BJ (cell line): ENCODE measurements at regions not wholly inside any gene's neighbourhood (a gene's known extent, or its start where the extent isn't known, plus 50 kb on each side); places are given as distances from the start of the nearest gene placed in this dataset.
"Not testable (repeated sequence)": the region's sequence is repeated elsewhere in the genome, so short reads cannot be mapped to it uniquely, and the experiment has no call there.

Experiments
- CTCF ChIA-PET: fragments of 350-600 bp; formaldehyde crosslinking; extraction: SDS; loops from one replicate; lab custom pipeline; 2021; ENCODE audit warnings: antibody characterized with exemption, inconsistent platforms; lab: Yijun Ruan, JAX
- POLR2A ChIA-PET: fragments of 300-600 bp; sonication (Branson Sonifier 250); formaldehyde crosslinking; extraction: SDS; loops from one replicate; lab custom pipeline; 2021; ENCODE audit warnings: antibody characterized with exemption; lab: Charles Lee
- DNase-seq: peaks from one replicate; pipeline ENCODE4 v3.0.0-alpha.2; 2011; ENCODE audit warnings: low read depth
- H3K27me3 ChIP-seq: 2 replicates; pipeline ENCODE4 v1.6.0; 2011; ENCODE audit warnings: low read length; ENCODE audit not compliant: control insufficient read depth, insufficient read depth
- H3K36me3 ChIP-seq: 2 replicates; pipeline ENCODE4 v1.5.1; 2011; ENCODE audit warnings: low read length; ENCODE audit not compliant: control insufficient read depth, insufficient read depth
- H3K4me3 ChIP-seq: 2 replicates; pipeline ENCODE4 v1.5.1; 2011; ENCODE audit warnings: low read depth, mild to moderate bottlenecking, control low read depth, low read length
- TF ChIP-seq, protein P1 (sequence below): IDR thresholded peaks from 2 replicates; pipeline ENCODE4 v1.5.1; 2011; ENCODE audit warnings: low read depth, mild to moderate bottlenecking, control low read depth, inconsistent platforms, low read length, moderate library complexity; ENCODE audit not compliant: insufficient read depth

DNA sequence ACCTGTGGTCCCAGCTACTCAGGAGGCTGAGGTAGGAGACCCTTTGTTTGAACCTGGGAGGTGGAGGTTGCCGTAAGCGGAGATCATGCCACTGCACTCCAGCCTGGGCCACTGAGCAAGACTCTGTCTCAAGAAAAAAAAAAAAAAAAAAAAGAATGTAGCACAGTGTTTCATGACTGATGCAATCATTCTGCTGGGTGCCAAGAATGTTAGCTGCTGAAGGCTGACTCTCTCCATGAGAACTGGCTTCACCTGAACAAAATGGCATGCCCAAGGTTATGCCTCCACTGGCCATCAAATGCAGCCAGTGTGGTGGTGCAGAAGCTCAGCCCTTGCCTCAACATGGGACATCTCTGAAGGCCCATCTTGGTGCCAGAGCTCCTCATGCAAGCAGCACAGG lies 412.1 kb downstream of the ADAM29 start:
- no peak for DNase-seq
- Histone ChIP-seq H3K27me3 (no peaks in the 10 kb centered on the region), H3K36me3 (no peaks in the 10 kb centered on the region), H3K4me3 (no peak overlapping the region)
- POLR2A ChIA-PET: no interaction called here
- TF ChIP-seq, protein P1, sequence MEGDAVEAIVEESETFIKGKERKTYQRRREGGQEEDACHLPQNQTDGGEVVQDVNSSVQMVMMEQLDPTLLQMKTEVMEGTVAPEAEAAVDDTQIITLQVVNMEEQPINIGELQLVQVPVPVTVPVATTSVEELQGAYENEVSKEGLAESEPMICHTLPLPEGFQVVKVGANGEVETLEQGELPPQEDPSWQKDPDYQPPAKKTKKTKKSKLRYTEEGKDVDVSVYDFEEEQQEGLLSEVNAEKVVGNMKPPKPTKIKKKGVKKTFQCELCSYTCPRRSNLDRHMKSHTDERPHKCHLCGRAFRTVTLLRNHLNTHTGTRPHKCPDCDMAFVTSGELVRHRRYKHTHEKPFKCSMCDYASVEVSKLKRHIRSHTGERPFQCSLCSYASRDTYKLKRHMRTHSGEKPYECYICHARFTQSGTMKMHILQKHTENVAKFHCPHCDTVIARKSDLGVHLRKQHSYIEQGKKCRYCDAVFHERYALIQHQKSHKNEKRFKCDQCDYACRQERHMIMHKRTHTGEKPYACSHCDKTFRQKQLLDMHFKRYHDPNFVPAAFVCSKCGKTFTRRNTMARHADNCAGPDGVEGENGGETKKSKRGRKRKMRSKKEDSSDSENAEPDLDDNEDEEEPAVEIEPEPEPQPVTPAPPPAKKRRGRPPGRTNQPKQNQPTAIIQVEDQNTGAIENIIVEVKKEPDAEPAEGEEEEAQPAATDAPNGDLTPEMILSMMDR: no peak
- CTCF ChIA-PET: no interaction called here

DNA sequence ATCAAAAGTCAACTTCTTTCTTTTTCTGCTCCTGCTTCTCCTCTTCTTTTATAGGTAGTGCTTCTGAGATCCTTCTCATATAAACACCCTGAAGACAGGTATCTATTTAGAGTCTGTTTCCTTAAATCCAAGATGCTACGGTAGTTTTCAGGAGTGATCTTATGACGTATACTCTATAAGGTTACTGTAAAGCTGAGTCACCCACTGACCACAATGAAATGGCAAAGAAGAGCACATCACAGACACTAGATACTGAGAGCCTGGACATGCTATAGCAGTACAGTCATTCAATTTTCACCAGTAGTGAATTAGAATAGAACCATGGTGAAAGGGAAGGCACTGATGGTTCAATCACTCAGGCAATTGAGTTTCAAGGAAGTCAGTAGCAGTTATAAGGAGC lies 412.5 kb downstream of the ADAM29 start:
- H3K36me3 ChIP-seq: no peaks in the 10 kb centered on the region
- TF ChIP-seq, protein P1: no peak
- DNase-seq: no peak

DNA sequence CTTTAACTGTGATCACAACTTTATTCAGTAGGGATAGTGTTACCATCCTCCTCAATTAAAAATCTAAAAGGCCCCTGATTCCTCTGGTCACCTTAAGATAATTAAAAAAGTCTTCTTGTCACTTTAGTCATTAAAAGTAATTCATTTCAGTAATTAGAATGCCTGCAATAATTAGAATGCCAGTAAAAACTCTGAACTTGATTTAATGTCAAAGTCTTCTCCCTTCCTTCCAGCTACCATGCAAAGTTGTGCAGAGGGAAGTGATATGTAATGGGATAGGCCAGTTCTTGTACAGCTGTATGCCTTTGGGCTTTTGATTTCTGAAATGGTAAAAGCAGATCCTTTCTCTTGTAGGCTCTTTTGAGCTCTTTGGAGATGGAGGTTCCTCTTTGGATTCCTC lies 417.2 kb downstream of the ADAM29 start:
- TF ChIP-seq, protein P1: no peak
- no peaks in the 10 kb centered on the region for H3K36me3 ChIP-seq
- no peak overlapping the region for H3K4me3 ChIP-seq
- CTCF ChIA-PET: no interaction called here
- no peaks in the 10 kb centered on the region for H3K27me3 ChIP-seq
- POLR2A ChIA-PET: no interaction called here
- DNase-seq: no peak

More for the DNA sequence above, 412.5 kb downstream of the ADAM29 start:
- Histone ChIP-seq H3K4me3 (no peak overlapping the region), H3K27me3 (no peaks in the 10 kb centered on the region)
- POLR2A ChIA-PET: no interaction called here
- CTCF ChIA-PET: no interaction called here

DNA sequence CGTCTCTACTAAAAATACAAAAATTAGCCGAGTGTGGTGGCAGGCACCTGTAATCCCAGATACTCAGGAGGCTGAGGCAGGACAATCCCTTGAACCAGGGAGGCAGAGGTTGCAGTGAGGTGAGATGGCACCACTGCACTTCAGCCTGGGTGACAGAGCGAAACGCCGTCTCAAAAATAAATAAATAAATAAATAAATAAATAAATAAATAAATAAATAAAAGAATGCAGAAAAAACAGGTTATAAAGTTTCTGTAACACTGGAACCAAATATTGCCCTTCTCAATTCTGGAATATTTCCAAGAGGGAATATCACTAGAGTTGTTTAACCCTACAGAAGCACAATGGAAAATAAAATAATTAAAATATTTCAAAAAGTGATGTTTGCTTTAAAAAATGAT lies 418.4 kb downstream of the ADAM29 start:
- POLR2A ChIA-PET, H3K36me3 ChIP-seq, H3K27me3 ChIP-seq, CTCF ChIA-PET, H3K4me3 ChIP-seq, DNase-seq: not testable (repeated sequence)

DNA sequence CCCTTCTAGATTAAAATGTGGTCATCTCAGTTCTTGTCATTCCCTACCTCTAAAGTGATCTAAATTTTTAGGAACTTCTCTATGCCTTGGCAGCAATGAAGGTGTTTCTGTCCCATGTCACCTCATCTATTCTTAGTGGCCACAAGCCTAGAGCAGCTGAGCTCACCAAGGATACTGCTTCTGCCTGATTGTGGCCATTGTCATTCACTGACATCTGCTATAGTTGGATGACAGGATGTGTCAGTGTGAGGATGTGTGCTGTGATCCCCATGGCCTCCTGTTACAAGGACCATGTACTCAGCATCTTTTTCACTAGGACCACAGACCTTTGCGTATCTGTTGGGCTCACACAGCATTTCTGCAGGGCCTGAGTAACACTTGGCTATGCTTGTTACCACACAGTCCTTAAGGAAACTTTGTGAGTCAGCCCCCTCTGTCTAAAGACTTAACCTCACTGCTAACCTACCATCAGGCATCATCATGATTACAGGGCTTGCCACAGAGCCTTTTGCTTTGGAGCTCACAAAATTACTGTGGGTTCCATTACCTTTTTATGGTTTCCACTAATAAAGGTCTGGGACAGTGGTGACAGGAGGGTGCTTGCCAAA lies 421.0 kb downstream of the ADAM29 start:
- TF ChIP-seq, protein P1: no peak
- no peak for DNase-seq
- Histone ChIP-seq H3K4me3 (no peak overlapping the region), H3K36me3 (no peaks in the 10 kb centered on the region), H3K27me3 (no peaks in the 10 kb centered on the region)
- ChIA-PET CTCF (no interaction called here), POLR2A (no interaction called here)

DNA sequence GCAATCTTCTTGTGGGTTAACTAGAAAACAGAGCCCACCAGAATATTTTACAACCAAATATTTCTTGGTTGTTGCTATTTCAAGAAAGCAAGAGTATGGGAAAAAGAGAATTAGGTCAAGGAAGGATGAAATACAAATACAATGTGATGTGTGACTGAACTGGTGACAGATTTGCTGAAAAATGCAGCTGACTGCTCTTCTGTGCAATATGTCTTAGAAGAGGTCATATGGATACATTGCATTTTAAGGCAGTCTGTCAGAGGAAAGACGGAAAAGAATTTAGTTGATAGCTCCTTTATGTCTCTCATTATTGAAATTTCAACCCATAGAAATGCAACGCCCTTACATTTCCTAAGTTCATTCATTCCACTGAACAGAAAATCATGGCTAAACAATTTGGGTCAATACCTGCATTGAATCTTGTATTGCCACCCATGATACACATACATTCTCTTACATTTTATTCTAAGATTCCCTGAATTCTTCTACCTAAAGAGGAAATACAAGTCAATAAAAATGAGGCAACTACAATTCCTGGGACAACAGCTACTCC lies 423.1 kb downstream of the ADAM29 start:
- Histone ChIP-seq H3K27me3 (no peaks in the 10 kb centered on the region), H3K36me3 (no peaks in the 10 kb centered on the region), H3K4me3 (no peak overlapping the region)
- ChIA-PET POLR2A (no interaction called here), CTCF (no interaction called here)
- DNase-seq: no peak
- TF ChIP-seq, protein P1: no peak
